Fibroblast of skin of left quadriceps (primary cell): ENCODE measurements at regions not wholly inside any gene's neighbourhood (a gene's known extent, or its start where the extent isn't known, plus 50 kb on each side); places are given as distances from the start of the nearest gene placed in this dataset.

Source experiments
- DNase-seq, 2 experiments: peaks; one replicate each; pipeline ENCODE4 v3.0.0-alpha.2; 2013; ENCODE audit warnings: low read depth in 2 of 2

DNA sequence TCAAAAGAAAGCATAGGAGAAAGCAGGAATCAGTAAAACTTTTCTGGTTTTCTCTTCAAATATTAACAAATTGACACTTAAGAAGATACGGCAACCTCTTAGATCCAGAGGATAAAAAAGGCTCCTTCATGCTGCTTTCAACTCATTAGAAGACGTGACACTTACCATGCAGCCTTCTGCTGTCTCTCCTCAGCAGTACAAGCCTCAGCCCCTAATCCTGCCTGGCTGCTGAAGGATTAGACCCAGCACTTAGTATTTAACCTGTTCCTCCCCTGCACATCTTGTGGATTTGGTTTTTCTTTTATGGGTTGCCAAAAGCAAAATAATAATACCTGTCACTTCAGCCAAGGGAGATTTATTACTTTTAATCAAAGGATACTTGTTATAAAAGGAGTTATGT is 108.4 kb downstream of the LYZL1 start:
- DNase-seq: no peak

DNA sequence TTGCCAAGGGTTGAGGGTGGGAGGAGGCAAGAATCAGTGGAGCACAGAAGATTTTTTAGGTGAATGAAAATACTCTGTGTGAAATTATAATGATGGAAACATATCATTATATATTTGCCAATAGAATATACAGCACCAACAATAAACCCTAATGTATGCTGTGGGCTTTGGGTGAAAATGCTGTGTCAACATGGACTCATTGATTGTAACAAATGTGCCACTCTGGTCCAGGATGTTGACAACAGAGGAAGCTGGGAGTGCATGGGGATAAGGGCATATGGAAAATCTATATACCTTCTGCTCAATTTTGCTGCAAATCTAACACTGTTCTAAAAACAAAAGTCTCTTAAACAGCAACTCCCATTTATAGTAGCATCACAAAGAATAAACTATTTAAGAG is 114.3 kb downstream of the LYZL1 start:
- no peak for DNase-seq

DNA sequence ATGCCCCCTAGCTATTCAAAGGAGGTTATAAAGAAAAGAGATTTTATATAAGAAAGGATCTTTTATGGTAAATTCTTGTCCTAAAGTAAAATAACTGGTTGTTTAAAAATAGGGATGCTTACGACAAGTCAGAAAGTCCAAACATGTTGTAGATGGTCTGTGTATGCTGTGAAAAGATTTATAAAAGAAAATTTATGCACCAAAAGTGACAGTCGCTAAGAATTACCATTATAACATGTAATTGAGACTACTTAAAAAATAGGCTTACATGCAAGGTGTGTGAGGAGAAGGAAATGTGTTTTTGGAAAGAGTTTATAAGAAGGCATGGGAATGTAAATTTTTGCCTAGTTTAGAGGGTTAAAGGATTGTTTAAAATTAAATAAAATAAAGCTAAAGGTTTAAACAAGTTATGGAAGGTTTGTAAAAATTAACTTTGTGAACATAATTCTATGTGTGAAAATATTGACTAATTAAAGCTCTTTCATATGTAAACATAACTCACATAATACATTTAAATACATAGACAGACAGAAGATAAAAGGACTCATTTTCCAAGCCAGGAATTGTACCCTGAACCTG is 118.5 kb downstream of the LYZL1 start:
- no peak for DNase-seq
